ENCODE measurements at regions not wholly inside any gene's neighbourhood (a gene's known extent, or its start where the extent isn't known, plus 50 kb on each side); places are given as distances from the start of the nearest gene placed in this dataset.
"Not testable (repeated sequence)": the region's sequence is repeated elsewhere in the genome, so short reads cannot be mapped to it uniquely, and the experiment has no call there.

- DNase-seq, result no peak
These were observed 57.9 kb upstream of the CTSV start for GRCh38 chr9:97096793-97097192.

- not testable (repeated sequence) for DNase-seq
These were observed 50.4 kb upstream of the CTSV start for GRCh38 chr9:97089361-97089760.

All from hematopoietic multipotent progenitor cell treated with erythropoietin and hydrocortisone succinate and interleukin-3 and kit ligand, for 6 days (in vitro differentiated cells).